CD14-positive monocyte (primary cell): ENCODE measurements at regions not wholly inside any gene's neighbourhood (a gene's known extent, or its start where the extent isn't known, plus 50 kb on each side); places are given as distances from the start of the nearest gene placed in this dataset. TPM values are rescaled to one million over a fixed set of nuclear protein-coding genes. Genes with fewer than 3 reads are reported as not detected.

ENCODE experiments used
- DNase-seq, 3 donors: peaks; one replicate each; pipeline ENCODE4 v3.0.0-alpha.2; 2011 to 2022
- H2AFZ ChIP-seq: 2 replicates; pipeline ENCODE4 v1.6.0; 2012; ENCODE audit warnings: mild to moderate bottlenecking, low read depth, low read length, inconsistent platforms; ENCODE audit not compliant: insufficient read depth, poor library complexity, severe bottlenecking
- H3K27ac ChIP-seq, 2 donors: 1 replicate in 1 of 2; 2 replicates in 1 of 2; pipeline ENCODE4 v1.5.1; 2012 to 2013; ENCODE audit warnings: low read length in 2 of 2, control low read depth in 1 of 2, inconsistent platforms in 1 of 2, low read depth in 1 of 2, mild to moderate bottlenecking in 1 of 2
- H3K27me3 ChIP-seq, 2 donors: one replicate each; pipeline versions ENCODE4 v1.6.0 to v1.6.1; 2011 to 2013; ENCODE audit warnings: low read length in 2 of 2; ENCODE audit not compliant: control insufficient read depth in 2 of 2, insufficient read depth in 2 of 2
- H3K36me3 ChIP-seq, 2 donors: replicated peaks in 1 of 2; 1 replicate in 1 of 2; 2 replicates in 1 of 2; pipeline versions ENCODE4 v1.5.1 to v1.6.1; 2012 to 2013; ENCODE audit warnings: low read length in 2 of 2, control low read depth in 1 of 2, inconsistent platforms in 1 of 2, mild to moderate bottlenecking in 1 of 2; ENCODE audit not compliant: insufficient read depth in 2 of 2, control insufficient read depth in 1 of 2
- H3K4me1 ChIP-seq, 2 donors: 1 replicate in 1 of 2; 2 replicates in 1 of 2; pipeline versions ENCODE4 v1.5.1 to v1.6.1; 2012 to 2013; ENCODE audit warnings: low read length in 2 of 2, control low read depth in 1 of 2, inconsistent platforms in 1 of 2, mild to moderate bottlenecking in 1 of 2, moderate library complexity in 1 of 2; ENCODE audit not compliant: insufficient read depth in 2 of 2, control insufficient read depth in 1 of 2
- H3K4me2 ChIP-seq: replicated peaks from 2 replicates; pipeline ENCODE3; 2012; ENCODE audit warnings: low read length, moderate library complexity, mild to moderate bottlenecking; ENCODE audit not compliant: poor library complexity, severe bottlenecking; ENCODE audit errors: extremely low read depth
- H3K4me3 ChIP-seq, 3 experiments: fragments of 200-600 bp in 1 of 3; sonication (generic) in 1 of 3; replicated peaks in 1 of 3; 1 replicate in 2 of 3; 2 replicates in 1 of 3; pipeline ENCODE4 v1.5.1; 2011 to 2013; ENCODE audit warnings: low read length in 3 of 3, mild to moderate bottlenecking in 3 of 3, control low read depth in 2 of 3, low read depth in 2 of 3, inconsistent platforms in 1 of 3, moderate library complexity in 1 of 3
- H3K79me2 ChIP-seq: 2 replicates; pipeline ENCODE4 v1.6.0; 2012; ENCODE audit warnings: mild to moderate bottlenecking, control low read depth, inconsistent platforms, low read length, moderate library complexity; ENCODE audit not compliant: insufficient read depth
- H3K9ac ChIP-seq: 2 replicates; pipeline ENCODE4 v1.6.0; 2017; ENCODE audit warnings: low read length, mild to moderate bottlenecking; ENCODE audit not compliant: insufficient read depth, poor library complexity, severe bottlenecking
- H3K9me3 ChIP-seq, 2 donors: replicated peaks in 1 of 2; 1 replicate in 1 of 2; 2 replicates in 1 of 2; pipeline versions ENCODE4 v1.5.1 to v1.6.1; 2012 to 2013; ENCODE audit warnings: low read length in 2 of 2, control low read depth in 1 of 2; ENCODE audit not compliant: control insufficient read depth in 1 of 2, insufficient read depth in 1 of 2
- H4K20me1 ChIP-seq: 2 replicates; pipeline ENCODE4 v1.6.0; 2012; ENCODE audit warnings: mild to moderate bottlenecking, low read length, control low read depth, moderate library complexity; ENCODE audit not compliant: insufficient read depth
- H3K27ac Mint-ChIP-seq, 7 donors: one replicate each; pipeline ENCODE4 v1.8.0; 2020; ENCODE audit warnings: mild to moderate bottlenecking in 7 of 7, mixed read lengths in 7 of 7, moderate library complexity in 6 of 7, inconsistent platforms in 2 of 7
- H3K27me3 Mint-ChIP-seq, 3 donors: one replicate each; pipeline ENCODE4 v1.8.0; 2021 to 2022; ENCODE audit warnings: low read depth in 3 of 3, mild to moderate bottlenecking in 3 of 3, mixed read lengths in 3 of 3, moderate library complexity in 3 of 3, inconsistent platforms in 1 of 3
- H3K36me3 Mint-ChIP-seq, 2 donors: one replicate each; pipeline ENCODE4 v1.8.0; 2020; ENCODE audit warnings: mixed read lengths in 2 of 2, inconsistent platforms in 1 of 2, mild to moderate bottlenecking in 1 of 2
- H3K4me1 Mint-ChIP-seq: one replicate; pipeline ENCODE4 v1.8.0; 2020; ENCODE audit warnings: mild to moderate bottlenecking, mixed read lengths
- H3K4me3 Mint-ChIP-seq, 2 donors: one replicate each; pipeline ENCODE4 v1.8.0; 2020; ENCODE audit warnings: mild to moderate bottlenecking in 2 of 2, mixed read lengths in 2 of 2, moderate library complexity in 1 of 2
- H3K9me3 Mint-ChIP-seq, 7 donors: one replicate each; pipeline ENCODE4 v1.8.0; 2020 to 2022; ENCODE audit warnings: mixed read lengths in 7 of 7, mild to moderate bottlenecking in 6 of 7, moderate library complexity in 6 of 7, inconsistent platforms in 2 of 7
- WGBS: methylation state at CpG from one replicate; pipeline ENCODE4 v1.1.5; 2013; ENCODE audit warnings: missing lambda C conversion rate; ENCODE audit not compliant: insufficient coverage; 5-methylcytosine and 5-hydroxymethylcytosine counted together
- intact Hi-C, 2 donors: fragments of 100-400 bp; cut with micrococcal nuclease; formaldehyde crosslinking; loops; one replicate each; pipeline versions ENCODE4 v1.15.0 to v1.15.1; 2023
- small RNA-seq: library from RNA; depleted of rRNA; stranded (forward); fragments of <200 nt; gene quantifications from one replicate; pipeline ENCODE3, GENCODE V24; 2012; ENCODE audit warnings: low read depth; ENCODE audit not compliant: insufficient read length
- TF ChIP-seq, protein P1 (sequence below): fragments of 200-600 bp; IDR thresholded peaks from one replicate; pipeline ENCODE4 v1.8.0; 2022; ENCODE audit warnings: antibody characterized with exemption, mild to moderate bottlenecking

GRCh38 chr12:128205145-128205544 lies 61.8 kb upstream of the TMEM132C start:
- no peak for DNase-seq
- peaks cover 27 to 32% of the 10 kb centered on the region in 2 donors for H3K9me3 ChIP-seq
- H3K4me3 Mint-ChIP-seq: no peak overlapping the region

GRCh38 chr12:128205758-128206157 lies 61.2 kb upstream of the TMEM132C start:
- Mint-ChIP-seq H3K4me1 (no peaks in the 10 kb centered on the region), H3K36me3 (no peaks in the 10 kb centered on the region), H3K4me3 (no peak overlapping the region), H3K27ac (no peak overlapping the region), H3K27me3 (peaks cover 0 to 3% (median 1%) of the 10 kb centered on the region in 3 donors), H3K9me3 (peaks cover 0 to 17% (median 5%) of the 10 kb centered on the region in 7 donors)
- no peak for DNase-seq
- intact Hi-C loops: no loop called here
- Histone ChIP-seq H3K4me3 (no peak overlapping the region), H3K27me3 (no peaks in the 10 kb centered on the region), H3K4me2 (no peak overlapping the region), H3K36me3 (no peaks in the 10 kb centered on the region), H3K79me2 (no peaks in the 10 kb centered on the region), H3K9me3 (peaks cover 21 to 29% of the 10 kb centered on the region in 2 donors), H3K27ac (no peak overlapping the region), H3K9ac (no peak overlapping the region), H2AFZ (no peak overlapping the region), H3K4me1 (no peaks in the 10 kb centered on the region), H4K20me1 (no peaks in the 10 kb centered on the region)
- TF ChIP-seq, protein P1, sequence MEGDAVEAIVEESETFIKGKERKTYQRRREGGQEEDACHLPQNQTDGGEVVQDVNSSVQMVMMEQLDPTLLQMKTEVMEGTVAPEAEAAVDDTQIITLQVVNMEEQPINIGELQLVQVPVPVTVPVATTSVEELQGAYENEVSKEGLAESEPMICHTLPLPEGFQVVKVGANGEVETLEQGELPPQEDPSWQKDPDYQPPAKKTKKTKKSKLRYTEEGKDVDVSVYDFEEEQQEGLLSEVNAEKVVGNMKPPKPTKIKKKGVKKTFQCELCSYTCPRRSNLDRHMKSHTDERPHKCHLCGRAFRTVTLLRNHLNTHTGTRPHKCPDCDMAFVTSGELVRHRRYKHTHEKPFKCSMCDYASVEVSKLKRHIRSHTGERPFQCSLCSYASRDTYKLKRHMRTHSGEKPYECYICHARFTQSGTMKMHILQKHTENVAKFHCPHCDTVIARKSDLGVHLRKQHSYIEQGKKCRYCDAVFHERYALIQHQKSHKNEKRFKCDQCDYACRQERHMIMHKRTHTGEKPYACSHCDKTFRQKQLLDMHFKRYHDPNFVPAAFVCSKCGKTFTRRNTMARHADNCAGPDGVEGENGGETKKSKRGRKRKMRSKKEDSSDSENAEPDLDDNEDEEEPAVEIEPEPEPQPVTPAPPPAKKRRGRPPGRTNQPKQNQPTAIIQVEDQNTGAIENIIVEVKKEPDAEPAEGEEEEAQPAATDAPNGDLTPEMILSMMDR: no peak
- 100% methylated on average over 4 of the region's 7 CpGs for WGBS

More at GRCh38 chr12:128205145-128205544, 61.8 kb upstream of the TMEM132C start:
- Histone ChIP-seq H3K27ac (no peak overlapping the region), H3K4me3 (no peak overlapping the region), H2AFZ (no peak overlapping the region), H3K9ac (no peak overlapping the region), H3K27me3 (no peaks in the 10 kb centered on the region), H4K20me1 (no peaks in the 10 kb centered on the region), H3K4me2 (no peak overlapping the region), H3K36me3 (no peaks in the 10 kb centered on the region), H3K4me1 (no peaks in the 10 kb centered on the region), H3K79me2 (no peaks in the 10 kb centered on the region)
- Mint-ChIP-seq H3K27ac (no peak overlapping the region), H3K36me3 (no peaks in the 10 kb centered on the region), H3K27me3 (peaks cover 0 to 3% (median 1%) of the 10 kb centered on the region in 3 donors), H3K9me3 (peaks cover 0 to 17% (median 5%) of the 10 kb centered on the region in 7 donors), H3K4me1 (no peaks in the 10 kb centered on the region)
- intact Hi-C loops: no loop called here
- 98% methylated on average over 3 of the region's 3 CpGs for WGBS
- TF ChIP-seq, protein P1: no peak

Small RNA genes lying in the stretch of these regions (small RNA-seq; reads per million reads assigned to genes)
- not detected for gene AC006065.2
- gene AC073913.2: not detected
- gene HSPE1P20: not detected
- gene RF00019: not detected
- not detected for gene RNU1-104P
